DND-41 (cell line): ENCODE measurements at regions not wholly inside any gene's neighbourhood (a gene's known extent, or its start where the extent isn't known, plus 50 kb on each side); places are given as distances from the start of the nearest gene placed in this dataset.

ENCODE experiments used
- CTCF ChIP-seq: IDR thresholded peaks from 2 replicates; pipeline ENCODE4 v1.5.1; 2012; ENCODE audit warnings: borderline replicate concordance, low read length, moderate library complexity, mild to moderate bottlenecking; ENCODE audit not compliant: poor library complexity, severe bottlenecking; ENCODE audit errors: extremely low read depth
- EZH2 ChIP-seq: IDR thresholded peaks from 3 replicates; pipeline ENCODE4 v1.6.1; 2012; ENCODE audit warnings: borderline replicate concordance, low read depth, mild to moderate bottlenecking, moderate library complexity, low read length, inconsistent platforms; ENCODE audit not compliant: severe bottlenecking

GRCh38 chr7:26543951-26544350, 252.3 kb downstream of the SNX10 start:
- TF ChIP-seq CTCF, result no peak
- TF ChIP-seq EZH2, result no peak
